ENCODE measurements at regions not wholly inside any gene's neighbourhood (a gene's known extent, or its start where the extent isn't known, plus 50 kb on each side); places are given as distances from the start of the nearest gene placed in this dataset.
"Not testable (repeated sequence)": the region's sequence is repeated elsewhere in the genome, so short reads cannot be mapped to it uniquely, and the experiment has no call there.

DNA sequence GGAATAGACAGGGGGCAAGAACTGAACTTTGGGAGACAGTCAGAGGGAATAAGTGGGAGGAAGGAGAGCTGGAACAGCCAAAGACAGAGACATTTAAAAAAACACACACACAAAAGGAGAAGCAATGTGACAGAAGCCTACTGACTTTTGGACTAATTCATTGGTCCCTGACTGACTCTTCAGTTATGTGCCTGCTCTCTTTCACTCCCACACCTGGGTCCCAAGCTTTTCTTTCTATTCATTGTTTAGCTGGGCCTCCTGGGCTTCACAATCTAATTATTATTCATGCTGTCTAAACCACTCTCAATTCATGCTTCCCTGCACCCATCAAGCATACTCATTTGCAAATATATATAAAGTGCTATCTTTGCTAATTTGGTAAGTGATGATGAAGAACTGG lies 139.2 kb upstream of the IRS4 start:
- no peaks in the 10 kb centered on the region for H3K36me3 Mint-ChIP-seq (ENCODE audit: low read depth)
- H3K27ac Mint-ChIP-seq, result no peak overlapping the region
- peaks cover 25% of the 10 kb centered on the region for H3K9me3 Mint-ChIP-seq
- H3K27me3 Mint-ChIP-seq (ENCODE audit: low read depth), result no peaks in the 10 kb centered on the region
- H3K4me1 Mint-ChIP-seq (ENCODE audit: low read depth), result no peaks in the 10 kb centered on the region
- H3K4me3 Mint-ChIP-seq, result no peak overlapping the region
- no peak for DNase-seq (ENCODE audit: low spot score)

DNA sequence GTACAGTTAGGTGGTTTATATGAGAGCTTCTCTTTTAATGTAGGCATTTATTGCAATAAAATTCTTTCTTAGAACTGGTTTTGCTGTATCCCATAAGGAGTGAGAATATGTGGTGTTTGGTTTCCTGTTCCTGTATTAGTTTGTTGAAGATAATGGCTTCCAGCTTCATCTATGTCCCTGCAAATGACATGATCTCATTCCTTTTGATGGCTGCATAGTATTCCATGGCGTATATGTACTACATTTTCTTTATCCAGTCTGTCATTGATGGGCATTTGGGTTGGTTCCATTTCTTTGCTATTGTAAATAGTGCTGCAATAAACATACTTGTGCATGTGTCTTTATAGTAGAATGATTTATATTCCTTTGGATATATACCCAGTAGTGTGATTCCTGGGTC lies 106.7 kb upstream of the IRS4 start:
- not testable (repeated sequence) for H3K27ac Mint-ChIP-seq; H3K4me3 Mint-ChIP-seq; H3K4me1 Mint-ChIP-seq (ENCODE audit: low read depth); H3K27me3 Mint-ChIP-seq (ENCODE audit: low read depth); H3K36me3 Mint-ChIP-seq (ENCODE audit: low read depth); DNase-seq (ENCODE audit: low spot score)
- peaks cover 14% of the 10 kb centered on the region for H3K9me3 Mint-ChIP-seq

DNA sequence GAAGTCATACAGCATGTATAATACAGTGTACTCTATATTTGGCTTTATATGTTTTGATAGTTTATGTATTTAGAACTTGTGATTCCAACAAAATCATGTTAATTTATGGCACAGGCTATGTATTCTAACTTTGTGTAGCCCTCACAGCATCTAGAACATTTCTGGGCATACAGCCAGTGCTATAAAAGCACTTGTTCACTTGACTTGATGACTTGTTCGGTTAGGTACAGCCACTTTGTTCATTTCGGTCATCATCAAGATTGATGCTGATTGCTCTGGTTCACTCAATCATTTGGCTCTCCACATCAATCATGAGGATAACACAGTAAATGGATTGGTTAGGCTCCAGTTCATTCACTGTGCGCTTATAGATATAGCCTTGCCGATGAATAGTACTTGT lies 97.6 kb upstream of the IRS4 start:
- H3K4me1 Mint-ChIP-seq (ENCODE audit: low read depth), result no peaks in the 10 kb centered on the region
- H3K4me3 Mint-ChIP-seq, result no peak overlapping the region
- DNase-seq (ENCODE audit: low spot score), result no peak
- H3K36me3 Mint-ChIP-seq (ENCODE audit: low read depth), result no peaks in the 10 kb centered on the region
- H3K27ac Mint-ChIP-seq, result no peak overlapping the region
- H3K9me3 Mint-ChIP-seq, result peaks cover 3% of the 10 kb centered on the region
- H3K27me3 Mint-ChIP-seq (ENCODE audit: low read depth), result no peaks in the 10 kb centered on the region

DNA sequence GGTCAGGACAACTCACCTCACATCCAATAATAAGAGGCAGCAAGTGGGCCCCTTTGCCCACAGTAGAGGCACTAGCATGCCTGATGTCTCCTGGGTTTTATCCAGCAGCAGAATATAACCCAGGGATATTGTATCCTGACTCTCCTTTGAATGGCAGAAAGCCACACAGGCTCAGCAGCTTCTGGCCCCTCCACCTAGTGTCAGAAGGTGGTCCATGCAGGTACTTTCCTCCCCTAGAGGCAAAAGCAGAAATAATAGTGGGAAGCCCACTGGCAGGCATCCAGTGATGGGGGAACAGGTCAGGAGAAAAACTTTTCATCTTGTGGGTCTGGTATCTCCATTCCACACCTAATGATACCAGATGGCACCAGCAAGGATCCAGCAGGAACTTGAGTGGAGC lies 75.5 kb upstream of the IRS4 start:
- Mint-ChIP-seq H3K27ac (no peak overlapping the region), H3K9me3 (peaks cover 21% of the 10 kb centered on the region), H3K27me3 (ENCODE audit: low read depth) (no peaks in the 10 kb centered on the region), H3K36me3 (ENCODE audit: low read depth) (no peaks in the 10 kb centered on the region), H3K4me1 (ENCODE audit: low read depth) (no peaks in the 10 kb centered on the region), H3K4me3 (no peak overlapping the region)
- no peak for DNase-seq (ENCODE audit: low spot score)

DNA sequence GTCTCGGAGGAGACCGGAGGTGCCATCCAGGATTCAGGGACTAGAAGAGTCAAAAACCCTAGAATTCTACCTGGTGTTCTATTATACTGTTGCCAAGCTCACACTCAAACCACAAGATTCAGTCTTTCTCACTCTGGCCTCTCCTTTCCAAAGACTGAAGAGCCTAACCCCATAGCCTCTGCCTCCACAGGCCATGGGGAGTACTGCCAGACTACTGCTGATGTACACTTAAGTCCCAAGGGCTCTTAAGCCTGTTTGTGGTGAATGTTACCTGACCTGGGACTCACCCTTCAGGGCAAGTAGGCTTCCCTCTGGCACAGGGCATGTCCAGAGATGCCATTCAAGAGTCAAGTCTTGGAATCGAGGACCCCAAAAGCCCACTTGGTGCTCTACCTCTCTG lies 58.9 kb upstream of the IRS4 start:
- Mint-ChIP-seq H3K36me3 (ENCODE audit: low read depth) (no peaks in the 10 kb centered on the region), H3K9me3 (peaks cover 12% of the 10 kb centered on the region), H3K4me1 (ENCODE audit: low read depth) (no peaks in the 10 kb centered on the region), H3K27ac (no peak overlapping the region), H3K4me3 (no peak overlapping the region), H3K27me3 (ENCODE audit: low read depth) (no peaks in the 10 kb centered on the region)
- no peak for DNase-seq (ENCODE audit: low spot score)

Data from T-helper 2 cell treated with Interferon-gamma antibody and Interleukin-4, amounts not matched to agents 5 μg/mL and 100 μg/mL, for 36 hours (primary cell).